Spleen (tissue), 11 donors: ENCODE measurements at regions not wholly inside any gene's neighbourhood (a gene's known extent, or its start where the extent isn't known, plus 50 kb on each side); places are given as distances from the start of the nearest gene placed in this dataset.
"Not testable (repeated sequence)": the region's sequence is repeated elsewhere in the genome, so short reads cannot be mapped to it uniquely, and the experiment has no call there.

Experiments
- DNase-seq: peaks from one replicate; pipeline ENCODE4 v3.0.0-alpha.2; 2020
- H3K27ac ChIP-seq, 8 donors: fragments of 200-600 bp; sonication (generic) in 7 of 8; 1 replicate in 4 of 8; 2 replicates in 4 of 8; pipeline versions ENCODE4 v1.5.0 to v1.8.0; 2016 to 2021; ENCODE audit warnings: inconsistent platforms in 4 of 8, mild to moderate bottlenecking in 4 of 8, moderate library complexity in 1 of 8
- H3K27me3 ChIP-seq, 7 donors: fragments of 200-600 bp; sonication (generic) in 6 of 7; replicated peaks in 1 of 7; 1 replicate in 4 of 7; 2 replicates in 3 of 7; pipeline versions ENCODE4 v1.5.0 to v1.8.0; 2016 to 2021; ENCODE audit warnings: inconsistent platforms in 3 of 7, mild to moderate bottlenecking in 1 of 7
- H3K36me3 ChIP-seq, 6 donors: fragments of 200-600 bp; sonication (generic) in 5 of 6; 1 replicate in 4 of 6; 2 replicates in 2 of 6; pipeline versions ENCODE4 v1.5.0 to v1.8.0; 2016 to 2021; ENCODE audit warnings: inconsistent platforms in 2 of 6
- H3K4me1 ChIP-seq, 6 donors: fragments of 200-600 bp; sonication (generic) in 5 of 6; 1 replicate in 3 of 6; 2 replicates in 3 of 6; pipeline versions ENCODE4 v1.5.0 to v1.8.0; 2016 to 2021; ENCODE audit warnings: inconsistent platforms in 3 of 6
- H3K4me3 ChIP-seq, 8 donors: fragments of 200-600 bp; sonication (generic) in 7 of 8; 1 replicate in 4 of 8; 2 replicates in 4 of 8; pipeline versions ENCODE4 v1.5.0 to v1.8.0; 2016 to 2021; ENCODE audit warnings: inconsistent platforms in 4 of 8, mild to moderate bottlenecking in 4 of 8, moderate library complexity in 2 of 8
- H3K9me3 ChIP-seq, 8 donors: fragments of 200-600 bp; sonication (generic) in 7 of 8; 1 replicate in 4 of 8; 2 replicates in 4 of 8; pipeline versions ENCODE4 v1.5.0 to v1.8.0; 2016 to 2021; ENCODE audit warnings: inconsistent platforms in 4 of 8
- POLR2A ChIP-seq, 3 donors: fragments of 450-650 bp; IDR thresholded peaks; one replicate each; pipeline ENCODE4 v1.5.1; 2017; ENCODE audit warnings: antibody characterized with exemption in 3 of 3, mild to moderate bottlenecking in 1 of 3
- POLR2AphosphoS5 ChIP-seq, 3 donors: sonication (generic); formaldehyde crosslinking; IDR thresholded peaks; one replicate each; pipeline ENCODE4 v1.5.1; 2017; ENCODE audit warnings: antibody characterized with exemption in 3 of 3
- WGBS, 5 donors: extraction: QIAGEN DNeasy Blood & Tissue Kit in 3 of 5; methylation state at CpG; one replicate each; pipeline versions ENCODE4 v1.1.5 to v1.1.7; 2013 to 2018; 5-methylcytosine and 5-hydroxymethylcytosine counted together
- intact Hi-C: fragments of 100-400 bp; cut with DNase I; formaldehyde crosslinking; loops from one replicate; pipeline ENCODE4 v1.15.0; 2023; ENCODE audit warnings: low total_unique reads
- TF ChIP-seq, protein P1 (sequence below), 11 experiments: fragments of 200-600 bp in 7 of 11; fragments of 450-650 bp in 4 of 11; sonication (generic) in 4 of 11; IDR thresholded peaks in 8 of 11; conservative IDR thresholded peaks in 3 of 11; 1 replicate in 7 of 11; 2 replicates in 4 of 11; pipeline versions ENCODE4 v1.4.0 to v1.8.0; 2016 to 2021; ENCODE audit warnings: antibody characterized with exemption in 11 of 11, inconsistent platforms in 4 of 11, mild to moderate bottlenecking in 1 of 11
- donor health status: healthy with polysubstance abuse.
- donor health status: DM: no; HTN: no; CAD: no; lungs with moderate emphysema.
- donor health status: DM: no; HTN: no; CAD: no.
- donor health status: Bipolar disorder and iron deficiency.
- donor health status: healthy.
- donor health status: DM: no; HTN: no; CAD: no.
- donor health status: DM: yes; HTN: yes; CAD: no.

DNA sequence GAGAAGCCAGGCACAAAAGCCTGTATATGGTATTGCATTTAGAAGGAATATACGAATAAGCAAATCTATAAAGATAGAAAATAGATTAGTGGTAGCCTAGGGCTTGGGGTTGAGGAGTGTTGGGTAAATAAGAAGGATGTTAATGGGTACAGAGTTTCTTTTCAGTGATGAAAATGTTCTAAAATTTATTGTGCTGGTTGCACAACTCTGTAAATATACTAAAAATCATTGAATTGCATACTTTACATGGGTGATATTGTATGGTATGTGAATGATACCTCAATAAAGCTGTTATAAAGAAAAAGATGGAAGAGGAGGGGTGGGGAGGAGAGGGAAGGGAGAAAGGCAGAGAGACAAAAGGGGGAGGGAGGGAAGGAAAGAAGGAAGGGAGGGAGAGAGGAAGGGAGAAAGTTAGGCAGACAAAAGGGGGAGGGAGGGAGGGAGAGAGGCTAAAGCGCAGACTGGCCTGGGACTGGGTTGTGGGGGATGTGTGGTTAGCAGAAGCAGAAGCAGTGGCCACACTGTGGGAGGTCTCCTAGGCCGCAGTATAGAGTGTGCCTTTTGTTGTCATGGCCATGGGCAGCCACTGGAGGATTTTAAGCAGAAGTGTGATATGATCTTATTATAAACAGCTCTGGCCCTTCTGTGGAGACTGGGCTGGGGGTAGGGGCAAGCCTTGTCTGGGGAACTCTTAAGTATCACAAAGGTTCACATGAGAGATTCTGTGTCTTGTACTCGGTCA is 73.6 kb upstream of the ELK3 start:
- TF ChIP-seq POLR2AphosphoS5 (IDR thresholded peaks at IDR 0.05) (no peak), POLR2A (IDR thresholded peaks at IDR 0.05) (no peak)
- TF ChIP-seq, protein P1, sequence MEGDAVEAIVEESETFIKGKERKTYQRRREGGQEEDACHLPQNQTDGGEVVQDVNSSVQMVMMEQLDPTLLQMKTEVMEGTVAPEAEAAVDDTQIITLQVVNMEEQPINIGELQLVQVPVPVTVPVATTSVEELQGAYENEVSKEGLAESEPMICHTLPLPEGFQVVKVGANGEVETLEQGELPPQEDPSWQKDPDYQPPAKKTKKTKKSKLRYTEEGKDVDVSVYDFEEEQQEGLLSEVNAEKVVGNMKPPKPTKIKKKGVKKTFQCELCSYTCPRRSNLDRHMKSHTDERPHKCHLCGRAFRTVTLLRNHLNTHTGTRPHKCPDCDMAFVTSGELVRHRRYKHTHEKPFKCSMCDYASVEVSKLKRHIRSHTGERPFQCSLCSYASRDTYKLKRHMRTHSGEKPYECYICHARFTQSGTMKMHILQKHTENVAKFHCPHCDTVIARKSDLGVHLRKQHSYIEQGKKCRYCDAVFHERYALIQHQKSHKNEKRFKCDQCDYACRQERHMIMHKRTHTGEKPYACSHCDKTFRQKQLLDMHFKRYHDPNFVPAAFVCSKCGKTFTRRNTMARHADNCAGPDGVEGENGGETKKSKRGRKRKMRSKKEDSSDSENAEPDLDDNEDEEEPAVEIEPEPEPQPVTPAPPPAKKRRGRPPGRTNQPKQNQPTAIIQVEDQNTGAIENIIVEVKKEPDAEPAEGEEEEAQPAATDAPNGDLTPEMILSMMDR (IDR thresholded peaks at IDR 0.05 in 8 of 11, conservative IDR thresholded peaks at IDR 0.05 in 3 of 11) = peak in 3 of 11 experiments; percentile 7 to 30 (median 10)
- 40 to 72% (median 48%) methylated on average over 4 of the region's 4 CpGs for WGBS, 5 donors
- Histone ChIP-seq H3K36me3 (no peaks in the 10 kb centered on the region), H3K27ac (peak overlapping the region in 3 of 8 donors; percentile 55 to 71 (median 63)), H3K4me1 (peaks cover 0 to 18% (median 10%) of the 10 kb centered on the region in 6 donors), H3K4me3 (peak overlapping the region in 1 of 8 donors; percentile 5), H3K9me3 (no peaks in the 10 kb centered on the region), H3K27me3 (no peaks in the 10 kb centered on the region)
- no peak for DNase-seq
- intact Hi-C loops = no loop called here

DNA sequence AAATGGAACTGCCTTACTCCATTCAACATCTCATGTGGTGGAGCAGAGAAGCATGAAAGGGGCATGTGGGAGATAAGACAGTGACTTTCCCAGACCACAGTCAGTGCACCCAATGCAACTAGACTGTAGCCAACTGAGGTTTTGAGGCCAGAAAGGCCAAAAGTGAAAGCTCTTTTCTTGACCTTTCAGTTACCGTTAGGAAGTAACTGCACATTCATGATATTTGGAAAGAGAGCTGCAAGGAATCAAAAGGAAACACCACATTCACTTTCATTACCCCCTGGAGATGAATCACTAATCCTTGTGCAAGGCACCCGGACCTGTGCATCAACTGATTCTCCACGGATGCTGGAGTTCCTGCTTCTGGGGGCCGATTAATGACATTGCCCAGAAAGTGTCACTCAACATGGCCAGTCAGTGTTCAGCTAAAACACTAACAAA is 72.9 kb upstream of the ELK3 start:
- no peaks in the 10 kb centered on the region for H3K36me3 ChIP-seq
- DNase-seq = no peak
- H3K27me3 ChIP-seq = no peaks in the 10 kb centered on the region
- intact Hi-C loops = no loop called here
- H3K9me3 ChIP-seq = no peaks in the 10 kb centered on the region
- TF ChIP-seq POLR2AphosphoS5 (IDR thresholded peaks at IDR 0.05) (no peak), POLR2A (IDR thresholded peaks at IDR 0.05) (no peak)
- TF ChIP-seq, protein P1 (IDR thresholded peaks at IDR 0.05 in 8 of 11, conservative IDR thresholded peaks at IDR 0.05 in 3 of 11) = no peak
- H3K4me3 ChIP-seq = peak overlapping the region in 1 of 8 donors; percentile 5
- H3K4me1 ChIP-seq = peaks cover 0 to 18% (median 10%) of the 10 kb centered on the region in 6 donors
- peak overlapping the region in 3 of 8 donors; percentile 55 to 71 (median 63) for H3K27ac ChIP-seq
- WGBS, 5 donors = 11 to 21% (median 13%) methylated on average over 4 of the region's 4 CpGs

DNA sequence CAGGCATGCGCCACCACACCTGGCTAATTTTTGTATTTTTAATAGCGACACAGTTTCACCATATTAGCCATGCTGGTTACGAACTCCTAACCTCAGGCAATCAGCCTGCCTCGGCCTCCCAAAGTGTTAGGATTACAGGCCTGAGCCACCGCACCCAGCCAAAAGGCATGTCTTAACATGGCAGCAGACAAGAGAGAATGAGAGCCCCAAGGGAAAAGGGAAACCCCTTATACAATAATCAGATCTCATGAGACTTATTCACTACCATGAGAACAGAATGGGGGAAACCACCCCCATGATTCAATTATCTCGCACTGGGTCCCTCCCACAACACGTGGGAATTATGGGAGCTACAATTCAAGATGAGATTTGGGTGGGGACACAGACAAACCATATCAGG is 65.9 kb upstream of the ELK3 start:
- H3K27me3 ChIP-seq, H3K4me1 ChIP-seq, H3K9me3 ChIP-seq, H3K4me3 ChIP-seq, DNase-seq, intact Hi-C loops, H3K36me3 ChIP-seq, H3K27ac ChIP-seq: not testable (repeated sequence)
- WGBS, 5 donors = 85 to 96% (median 92%) methylated on average over 7 of the region's 7 CpGs

DNA sequence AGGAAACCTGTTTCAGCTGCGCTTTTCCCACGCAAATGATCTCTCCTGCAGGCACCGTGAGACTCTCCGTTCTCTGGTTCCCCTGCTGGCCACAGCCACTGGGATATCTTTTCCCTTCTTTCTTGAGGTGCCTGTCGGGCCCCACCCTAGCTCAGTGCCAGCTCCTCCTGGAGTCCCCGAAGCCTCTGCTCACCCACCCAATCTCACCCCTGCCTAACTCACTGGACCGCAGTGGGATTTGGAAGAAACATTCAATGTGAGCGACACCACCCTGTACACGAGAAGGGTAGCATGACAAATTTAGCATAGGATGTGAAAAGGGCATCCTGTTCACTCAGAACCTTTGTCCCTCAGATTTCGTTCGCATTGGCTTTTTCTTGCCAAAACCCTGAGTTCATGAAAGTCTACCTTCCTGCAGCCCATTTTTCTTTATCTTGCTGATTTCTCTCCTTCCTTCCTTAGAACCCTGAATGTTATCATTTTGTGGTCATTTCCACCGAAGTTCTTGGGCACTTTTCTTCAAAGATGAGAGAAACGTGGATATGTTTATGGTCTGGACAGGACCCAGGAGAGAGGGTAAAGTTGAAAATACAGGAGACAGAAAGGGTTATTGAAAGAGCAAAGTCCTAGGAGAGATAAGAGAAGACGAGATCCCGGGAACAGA is 63.6 kb upstream of the ELK3 start:
- H3K36me3 ChIP-seq = no peaks in the 10 kb centered on the region
- 61 to 77% (median 68%) methylated on average over 15 of the region's 15 CpGs for WGBS, 5 donors
- TF ChIP-seq, protein P1 (IDR thresholded peaks at IDR 0.05 in 8 of 11, conservative IDR thresholded peaks at IDR 0.05 in 3 of 11) = peak in 1 of 11 experiments; percentile 23
- TF ChIP-seq POLR2A (IDR thresholded peaks at IDR 0.05) (no peak), POLR2AphosphoS5 (IDR thresholded peaks at IDR 0.05) (peak in 1 of 3 donors; percentile 19)
- no peak for DNase-seq
- peak overlapping the region in 5 of 8 donors; percentile 7 to 55 (median 40) for H3K27ac ChIP-seq
- H3K4me1 ChIP-seq = peaks cover 0 to 10% (median 2%) of the 10 kb centered on the region in 6 donors
- intact Hi-C loops = no loop called here
- H3K4me3 ChIP-seq = no peak overlapping the region
- no peaks in the 10 kb centered on the region for H3K27me3 ChIP-seq
- H3K9me3 ChIP-seq = no peaks in the 10 kb centered on the region
